ENCODE measurements at regions not wholly inside any gene's neighbourhood (a gene's known extent, or its start where the extent isn't known, plus 50 kb on each side); places are given as distances from the start of the nearest gene placed in this dataset.

DNA sequence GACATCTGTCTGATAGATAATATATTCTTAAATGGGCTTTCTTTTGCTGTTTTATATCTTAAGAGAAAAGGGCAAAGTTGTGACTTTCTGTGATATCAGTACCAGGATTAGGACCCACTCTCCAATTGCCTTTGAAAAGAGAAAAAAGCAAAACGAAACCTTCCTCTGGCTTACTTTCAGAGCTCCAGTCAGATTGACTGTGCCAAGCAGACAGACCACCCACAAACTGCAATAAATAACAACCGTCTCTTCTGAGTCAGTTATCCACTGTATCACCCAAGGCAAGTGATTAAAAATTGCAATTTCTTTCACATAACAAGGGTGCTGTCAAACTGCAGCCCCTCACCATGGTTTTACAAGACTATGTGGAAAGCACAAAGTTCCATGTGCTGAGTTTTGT, 230.5 kb upstream of the SETBP1 start:
- Mint-ChIP-seq H3K36me3 (no peaks in the 10 kb centered on the region), H3K4me1 (no peaks in the 10 kb centered on the region), H3K4me3 (no peak overlapping the region), H3K27ac (no peak overlapping the region), H3K9me3 (peaks cover 0 to 5% (median 2%) of the 10 kb centered on the region in 5 donors), H3K27me3 (no peaks in the 10 kb centered on the region)
- Histone ChIP-seq H3K27me3 (ENCODE audit: insufficient read depth, low read length, poor library complexity, severe bottlenecking) (no peaks in the 10 kb centered on the region), H3K27ac (ENCODE audit: low read depth, low read length) (no peak overlapping the region), H3K4me1 (ENCODE audit: insufficient read depth, low read length) (no peaks in the 10 kb centered on the region), H3K9me3 (ENCODE audit: low read length) (no peaks in the 10 kb centered on the region), H3K36me3 (ENCODE audit: insufficient read depth, low read length) (no peaks in the 10 kb centered on the region), H3K4me3 (ENCODE audit: low read length) (no peak overlapping the region)
- no peak for DNase-seq
- POLR2A ChIA-PET: no interaction called here
- CTCF ChIA-PET: no interaction called here

DNA sequence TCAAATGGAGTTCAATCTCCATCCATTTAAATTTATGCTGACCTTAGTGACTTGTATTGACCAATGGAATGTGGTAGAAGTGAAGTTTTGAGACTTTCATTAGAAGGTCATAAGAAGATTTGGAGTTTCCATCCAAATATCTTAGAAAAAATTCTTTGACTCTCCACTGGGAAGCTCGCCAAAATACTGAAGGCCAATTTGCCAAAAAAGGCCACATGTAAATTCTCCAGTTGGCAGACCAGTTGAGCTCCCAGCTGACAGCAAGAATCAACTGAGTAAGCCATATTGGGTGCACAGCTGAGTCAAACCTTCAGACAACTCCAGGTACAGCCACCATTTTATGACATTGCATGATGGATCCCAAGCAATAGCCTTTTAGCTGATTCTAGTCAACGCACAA, 228.3 kb upstream of the SETBP1 start:
- no peaks in the 10 kb centered on the region for H3K4me1 Mint-ChIP-seq
- Histone ChIP-seq H3K9me3 (ENCODE audit: low read length) (no peaks in the 10 kb centered on the region), H3K36me3 (ENCODE audit: insufficient read depth, low read length) (no peaks in the 10 kb centered on the region), H3K4me1 (ENCODE audit: insufficient read depth, low read length) (no peaks in the 10 kb centered on the region), H3K27ac (ENCODE audit: low read depth, low read length) (no peak overlapping the region), H3K27me3 (ENCODE audit: insufficient read depth, low read length, poor library complexity, severe bottlenecking) (no peaks in the 10 kb centered on the region), H3K4me3 (ENCODE audit: low read length) (no peak overlapping the region)
- no peak overlapping the region for H3K4me3 Mint-ChIP-seq
- no peaks in the 10 kb centered on the region for H3K27me3 Mint-ChIP-seq
- no peaks in the 10 kb centered on the region for H3K36me3 Mint-ChIP-seq
- peaks cover 0 to 5% (median 0%) of the 10 kb centered on the region in 5 donors for H3K9me3 Mint-ChIP-seq
- no peak for DNase-seq
- no peak overlapping the region for H3K27ac Mint-ChIP-seq
- ChIA-PET POLR2A (no interaction called here), CTCF (no interaction called here)

DNA sequence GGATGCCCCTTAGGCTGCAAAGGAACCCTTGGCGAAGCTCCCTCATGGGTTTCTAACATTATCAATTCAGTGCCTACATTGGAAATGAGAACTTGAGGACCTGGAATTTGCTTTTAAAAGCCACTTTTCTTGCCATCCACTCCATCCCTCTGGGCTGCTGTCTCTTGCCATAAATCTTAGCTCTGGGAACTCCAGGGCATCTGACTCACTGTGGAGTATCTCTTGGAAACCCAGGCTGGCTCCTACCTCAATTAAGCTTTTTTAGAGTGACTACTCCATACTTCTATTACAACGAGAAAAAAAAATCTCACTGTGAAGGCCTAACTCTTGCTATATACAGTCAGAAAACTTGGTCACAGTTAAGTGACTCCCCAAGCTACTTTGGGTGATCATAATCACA, 227.2 kb upstream of the SETBP1 start:
- ChIA-PET CTCF (no interaction called here), POLR2A (no interaction called here)
- no peaks in the 10 kb centered on the region for H3K36me3 Mint-ChIP-seq
- no peaks in the 10 kb centered on the region for H3K4me1 Mint-ChIP-seq
- no peaks in the 10 kb centered on the region for H3K9me3 ChIP-seq (ENCODE audit: low read length)
- no peaks in the 10 kb centered on the region for H3K27me3 Mint-ChIP-seq
- no peaks in the 10 kb centered on the region for H3K36me3 ChIP-seq (ENCODE audit: insufficient read depth, low read length)
- no peak overlapping the region for H3K27ac Mint-ChIP-seq
- H3K4me3 ChIP-seq (ENCODE audit: low read length): no peak overlapping the region
- H3K4me1 ChIP-seq (ENCODE audit: insufficient read depth, low read length): no peaks in the 10 kb centered on the region
- DNase-seq: no peak
- no peaks in the 10 kb centered on the region for H3K27me3 ChIP-seq (ENCODE audit: insufficient read depth, low read length, poor library complexity, severe bottlenecking)
- peaks cover 0 to 5% (median 0%) of the 10 kb centered on the region in 5 donors for H3K9me3 Mint-ChIP-seq
- no peak overlapping the region for H3K4me3 Mint-ChIP-seq
- no peak overlapping the region for H3K27ac ChIP-seq (ENCODE audit: low read depth, low read length)

DNA sequence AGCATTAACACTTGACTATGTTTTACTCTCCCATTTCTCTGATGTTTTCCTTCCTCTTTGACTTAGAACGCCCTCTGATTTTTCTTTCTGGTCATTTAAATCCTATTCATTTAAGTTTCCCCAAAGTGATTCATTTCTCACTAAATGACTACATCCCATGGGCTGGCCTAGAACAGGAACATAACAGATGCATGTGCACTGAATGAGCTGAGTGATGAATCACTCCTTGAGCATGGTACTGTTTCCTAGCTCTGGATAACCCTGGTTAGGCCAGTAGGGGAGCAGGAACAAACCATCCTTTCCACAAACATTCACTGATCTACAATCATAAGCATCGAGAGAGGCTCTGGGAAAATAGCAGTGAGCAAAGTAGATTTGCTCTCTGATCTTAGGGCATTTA, 221.9 kb upstream of the SETBP1 start:
- no peak for DNase-seq
- no peaks in the 10 kb centered on the region for H3K9me3 ChIP-seq (ENCODE audit: low read length)
- Mint-ChIP-seq H3K36me3 (no peaks in the 10 kb centered on the region), H3K4me3 (no peak overlapping the region), H3K27ac (no peak overlapping the region), H3K9me3 (no peaks in the 10 kb centered on the region), H3K4me1 (no peaks in the 10 kb centered on the region), H3K27me3 (no peaks in the 10 kb centered on the region)
- H3K4me1 ChIP-seq (ENCODE audit: insufficient read depth, low read length): no peaks in the 10 kb centered on the region
- H3K27me3 ChIP-seq (ENCODE audit: insufficient read depth, low read length, poor library complexity, severe bottlenecking): no peaks in the 10 kb centered on the region
- ChIA-PET CTCF (no interaction called here), POLR2A (no interaction called here)
- no peaks in the 10 kb centered on the region for H3K36me3 ChIP-seq (ENCODE audit: insufficient read depth, low read length)
- no peak overlapping the region for H3K4me3 ChIP-seq (ENCODE audit: low read length)
- no peak overlapping the region for H3K27ac ChIP-seq (ENCODE audit: low read depth, low read length)

DNA sequence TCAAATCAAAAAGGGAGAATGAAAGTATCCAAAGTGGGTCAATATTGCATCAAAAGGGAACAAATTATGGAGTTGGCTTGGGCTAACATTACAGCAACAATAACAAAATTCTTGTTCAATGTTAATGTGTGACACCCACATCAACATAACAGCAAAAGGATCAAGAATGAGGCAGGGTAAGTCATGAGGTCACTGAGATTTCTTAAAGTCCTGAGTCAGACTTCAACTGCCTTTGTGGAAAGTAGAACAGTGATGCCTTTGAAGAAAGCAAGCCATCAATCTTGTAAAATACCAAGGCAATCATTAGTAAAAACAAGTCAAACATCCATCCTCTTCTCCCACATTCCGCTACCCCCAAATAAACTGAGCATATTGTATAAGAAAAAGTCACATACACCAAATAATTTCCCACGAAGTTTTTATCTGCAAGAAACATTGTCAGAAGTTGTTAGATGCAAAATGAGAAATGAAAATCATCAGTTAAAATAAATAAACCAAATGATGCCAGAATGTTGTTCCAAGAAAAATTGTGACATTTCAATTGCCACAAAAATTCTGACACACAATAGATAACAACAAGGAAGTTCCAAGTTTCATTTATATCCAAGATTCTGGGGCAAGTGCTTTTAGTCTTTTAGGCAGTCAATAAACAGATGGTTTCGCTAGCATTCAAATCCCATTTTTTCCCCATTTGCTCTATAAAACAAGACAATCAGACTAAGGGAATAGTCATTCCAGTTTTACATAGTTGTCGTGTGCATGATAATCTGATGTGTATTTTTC, 216.1 kb upstream of the SETBP1 start:
- CTCF ChIA-PET: no interaction called here
- Mint-ChIP-seq H3K27me3 (peaks cover 0 to 4% of the 10 kb centered on the region in 2 donors), H3K4me1 (no peaks in the 10 kb centered on the region), H3K9me3 (no peaks in the 10 kb centered on the region), H3K27ac (no peak overlapping the region), H3K4me3 (no peak overlapping the region), H3K36me3 (no peaks in the 10 kb centered on the region)
- H3K4me1 ChIP-seq (ENCODE audit: insufficient read depth, low read length): no peaks in the 10 kb centered on the region
- POLR2A ChIA-PET: no interaction called here
- no peak overlapping the region for H3K4me3 ChIP-seq (ENCODE audit: low read length)
- no peaks in the 10 kb centered on the region for H3K27me3 ChIP-seq (ENCODE audit: insufficient read depth, low read length, poor library complexity, severe bottlenecking)
- no peak overlapping the region for H3K27ac ChIP-seq (ENCODE audit: low read depth, low read length)
- H3K9me3 ChIP-seq (ENCODE audit: low read length): no peaks in the 10 kb centered on the region
- DNase-seq: no peak
- H3K36me3 ChIP-seq (ENCODE audit: insufficient read depth, low read length): no peaks in the 10 kb centered on the region

DNA sequence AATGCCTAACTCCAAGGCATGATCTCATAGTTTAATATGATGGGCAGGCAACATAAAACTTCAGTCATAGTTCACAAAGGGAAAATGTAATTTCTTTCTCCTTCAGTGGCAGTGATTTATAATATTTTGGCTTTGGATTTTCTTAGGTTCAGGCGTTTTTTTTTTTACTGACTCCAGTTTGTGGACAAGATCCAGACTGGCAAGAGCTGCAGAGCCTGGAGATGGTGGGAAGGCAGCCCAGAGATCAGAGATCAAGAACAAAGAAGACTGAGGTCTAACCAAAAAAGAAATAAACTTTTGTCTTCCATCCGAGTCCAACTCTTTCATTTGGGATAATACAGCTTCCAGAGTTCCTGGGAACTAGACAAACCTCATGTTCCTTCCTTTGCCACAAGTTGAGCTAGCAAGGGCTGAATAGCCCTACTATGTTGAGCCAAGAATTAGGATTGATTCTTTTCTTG, 215.3 kb upstream of the SETBP1 start:
- Mint-ChIP-seq H3K4me3 (no peak overlapping the region), H3K4me1 (no peaks in the 10 kb centered on the region), H3K27ac (no peak overlapping the region), H3K9me3 (no peaks in the 10 kb centered on the region), H3K27me3 (peaks cover 0 to 4% of the 10 kb centered on the region in 2 donors), H3K36me3 (no peaks in the 10 kb centered on the region)
- Histone ChIP-seq H3K4me3 (ENCODE audit: low read length) (no peak overlapping the region), H3K4me1 (ENCODE audit: insufficient read depth, low read length) (no peaks in the 10 kb centered on the region), H3K27ac (ENCODE audit: low read depth, low read length) (no peak overlapping the region), H3K9me3 (ENCODE audit: low read length) (no peaks in the 10 kb centered on the region), H3K36me3 (ENCODE audit: insufficient read depth, low read length) (no peaks in the 10 kb centered on the region), H3K27me3 (ENCODE audit: insufficient read depth, low read length, poor library complexity, severe bottlenecking) (no peaks in the 10 kb centered on the region)
- ChIA-PET POLR2A (no interaction called here), CTCF (no interaction called here)
- no peak for DNase-seq

DNA sequence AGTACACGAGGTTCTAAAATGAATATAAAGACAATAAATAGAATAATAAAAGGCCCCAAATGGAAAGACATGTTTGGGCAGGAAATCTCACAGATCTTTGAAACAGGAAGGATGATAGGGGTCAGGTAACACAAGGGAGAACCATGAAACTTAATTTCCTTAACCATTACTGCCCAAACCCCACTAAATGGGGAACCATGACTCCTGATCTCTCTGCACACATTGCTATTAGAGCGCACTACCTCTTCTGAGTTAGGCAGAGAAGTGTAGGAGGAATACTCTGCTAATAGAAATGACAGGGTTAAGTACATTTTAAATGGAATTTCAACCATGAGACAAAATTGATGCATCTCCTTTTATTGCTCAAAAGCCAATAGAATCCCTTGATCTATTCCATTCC, 213.7 kb upstream of the SETBP1 start:
- Mint-ChIP-seq H3K9me3 (no peaks in the 10 kb centered on the region), H3K27me3 (peaks cover 0 to 4% of the 10 kb centered on the region in 2 donors)
- CTCF ChIA-PET: no interaction called here

DNA sequence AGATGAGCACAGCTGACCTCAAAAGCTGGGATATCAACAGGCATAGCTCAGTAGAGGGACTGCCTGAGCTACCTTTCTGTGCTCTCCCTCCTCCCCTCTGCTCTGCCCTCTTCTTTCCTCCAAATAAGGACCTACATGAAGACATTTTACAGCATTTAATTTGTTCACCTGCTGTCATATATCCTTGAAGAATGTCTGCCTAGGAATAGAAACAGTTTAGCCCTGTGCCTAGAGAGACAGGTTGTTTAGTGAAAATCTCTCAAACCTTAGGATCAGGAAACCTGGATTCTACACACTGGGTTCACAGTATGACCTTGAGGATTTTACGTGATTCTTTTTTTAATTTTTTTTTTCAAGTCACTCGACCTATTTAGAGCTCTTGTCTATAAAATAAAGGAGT, 213.0 kb upstream of the SETBP1 start:
- no peaks in the 10 kb centered on the region for H3K27me3 ChIP-seq (ENCODE audit: insufficient read depth, low read length, poor library complexity, severe bottlenecking)
- H3K4me3 Mint-ChIP-seq: no peak overlapping the region
- H3K36me3 Mint-ChIP-seq: no peaks in the 10 kb centered on the region
- H3K9me3 ChIP-seq (ENCODE audit: low read length): no peaks in the 10 kb centered on the region
- H3K4me3 ChIP-seq (ENCODE audit: low read length): no peak overlapping the region
- DNase-seq: no peak
- H3K27me3 Mint-ChIP-seq: peaks cover 0 to 4% of the 10 kb centered on the region in 2 donors
- no peak overlapping the region for H3K27ac ChIP-seq (ENCODE audit: low read depth, low read length)
- no peak overlapping the region for H3K27ac Mint-ChIP-seq
- CTCF ChIA-PET: no interaction called here
- POLR2A ChIA-PET: no interaction called here
- H3K4me1 ChIP-seq (ENCODE audit: insufficient read depth, low read length): no peaks in the 10 kb centered on the region
- no peaks in the 10 kb centered on the region for H3K9me3 Mint-ChIP-seq
- no peaks in the 10 kb centered on the region for H3K36me3 ChIP-seq (ENCODE audit: insufficient read depth, low read length)
- no peaks in the 10 kb centered on the region for H3K4me1 Mint-ChIP-seq

More for the DNA sequence above, 213.7 kb upstream of the SETBP1 start:
- H3K4me3 Mint-ChIP-seq: no peak overlapping the region
- Histone ChIP-seq H3K27ac (ENCODE audit: low read depth, low read length) (no peak overlapping the region), H3K27me3 (ENCODE audit: insufficient read depth, low read length, poor library complexity, severe bottlenecking) (no peaks in the 10 kb centered on the region), H3K36me3 (ENCODE audit: insufficient read depth, low read length) (no peaks in the 10 kb centered on the region), H3K9me3 (ENCODE audit: low read length) (no peaks in the 10 kb centered on the region), H3K4me1 (ENCODE audit: insufficient read depth, low read length) (no peaks in the 10 kb centered on the region), H3K4me3 (ENCODE audit: low read length) (no peak overlapping the region)
- no peaks in the 10 kb centered on the region for H3K4me1 Mint-ChIP-seq
- no peaks in the 10 kb centered on the region for H3K36me3 Mint-ChIP-seq
- POLR2A ChIA-PET: no interaction called here
- no peak overlapping the region for H3K27ac Mint-ChIP-seq
- no peak for DNase-seq

All from CD8-positive, alpha-beta memory T cell (primary cell).